LHCN-M2 (cell line): ENCODE measurements at regions not wholly inside any gene's neighbourhood (a gene's known extent, or its start where the extent isn't known, plus 50 kb on each side); places are given as distances from the start of the nearest gene placed in this dataset.
"Not testable (repeated sequence)": the region's sequence is repeated elsewhere in the genome, so short reads cannot be mapped to it uniquely, and the experiment has no call there.

Source experiments
- DNase-seq: peaks from one replicate; pipeline ENCODE4 v3.0.0-alpha.2; 2012; ENCODE audit warnings: low read depth

DNA sequence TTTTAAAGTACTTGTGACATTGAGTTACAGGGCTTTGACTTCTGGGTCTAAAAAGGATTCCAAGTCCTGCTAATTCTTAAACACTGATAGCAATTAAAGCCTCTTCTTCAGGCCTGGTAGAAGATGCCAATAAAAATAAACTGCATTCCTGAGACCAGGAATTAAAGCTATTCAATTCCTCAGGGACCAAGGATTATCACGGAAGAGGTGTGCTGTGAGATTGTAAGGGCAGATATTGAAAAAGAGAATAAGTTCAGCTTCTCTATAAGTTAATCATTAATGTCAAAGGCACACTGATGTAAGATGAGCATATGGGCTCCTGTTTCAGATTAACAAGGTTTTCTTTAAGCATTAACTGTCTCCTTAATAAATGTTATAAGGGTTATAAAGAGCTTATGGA is 611.3 kb downstream of the SI start:
- no peak for DNase-seq

DNA sequence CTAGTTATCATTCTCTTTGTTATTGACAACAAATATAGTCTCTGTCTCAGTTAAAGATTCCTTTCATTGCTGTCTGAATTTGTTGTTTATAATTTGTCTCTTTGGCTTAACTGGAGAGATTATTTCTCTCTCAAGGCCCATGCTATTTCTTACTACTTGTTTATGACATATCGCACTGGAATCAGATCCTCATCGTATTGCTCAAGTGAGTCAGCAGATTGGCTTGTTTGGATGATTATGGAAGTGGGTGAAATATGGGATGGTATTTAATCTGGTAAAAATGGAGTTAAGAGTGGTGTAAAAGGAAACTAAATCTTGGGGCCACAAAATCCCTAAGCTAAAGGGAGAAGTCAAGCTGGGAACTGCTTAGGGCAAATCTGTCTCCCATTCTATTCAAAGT is 613.1 kb downstream of the SI start:
- peak; percentile 70 for DNase-seq

DNA sequence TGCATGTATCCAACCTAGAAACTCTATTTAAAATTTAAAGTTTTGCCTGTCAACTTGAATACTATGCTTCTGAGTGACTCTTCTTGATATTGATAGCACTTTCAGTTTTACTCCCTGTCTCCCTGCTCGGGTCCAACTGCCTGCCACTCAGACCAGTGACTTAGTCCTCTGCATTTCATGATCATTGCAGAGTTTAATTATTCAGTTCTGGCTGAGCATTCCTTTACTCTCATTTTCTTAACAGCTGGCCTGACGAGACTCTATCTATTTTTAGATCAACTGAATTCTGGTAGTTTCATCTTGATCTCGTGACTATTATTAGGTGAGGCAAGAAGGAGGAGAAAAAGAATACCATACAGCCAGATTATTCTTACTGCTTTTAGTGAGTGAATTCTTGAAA is 617.4 kb downstream of the SI start:
- DNase-seq, result peak; percentile 69

DNA sequence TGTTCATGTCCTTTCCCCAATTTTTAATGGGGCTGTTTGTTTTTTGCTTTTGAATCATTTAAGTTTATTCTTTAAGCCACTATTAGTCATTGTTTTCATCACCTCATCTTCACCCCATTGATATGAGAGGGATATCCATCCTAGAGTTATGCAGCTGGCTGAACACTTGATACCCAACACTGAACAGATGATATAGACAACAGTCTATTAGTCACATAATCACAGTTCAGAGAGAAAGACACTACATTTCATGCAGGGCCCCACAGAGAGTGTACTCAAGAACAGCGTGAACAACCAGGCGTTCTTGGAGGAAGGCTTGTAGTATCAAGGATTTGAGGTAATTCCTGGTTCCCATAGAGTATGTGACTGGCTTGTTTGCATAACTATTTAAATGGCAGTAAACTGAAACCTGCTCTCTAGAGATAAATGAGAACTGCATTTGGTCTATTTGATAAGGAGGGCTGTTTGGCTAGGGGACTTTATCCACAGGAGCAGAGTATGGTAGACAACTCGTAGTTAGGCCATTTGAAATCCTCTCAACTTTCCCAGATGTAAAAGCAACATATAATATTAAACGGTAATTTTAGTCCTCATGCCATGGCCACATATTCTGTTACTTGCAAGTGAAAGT is 618.7 kb downstream of the SI start:
- DNase-seq, result peak; percentile 80

DNA sequence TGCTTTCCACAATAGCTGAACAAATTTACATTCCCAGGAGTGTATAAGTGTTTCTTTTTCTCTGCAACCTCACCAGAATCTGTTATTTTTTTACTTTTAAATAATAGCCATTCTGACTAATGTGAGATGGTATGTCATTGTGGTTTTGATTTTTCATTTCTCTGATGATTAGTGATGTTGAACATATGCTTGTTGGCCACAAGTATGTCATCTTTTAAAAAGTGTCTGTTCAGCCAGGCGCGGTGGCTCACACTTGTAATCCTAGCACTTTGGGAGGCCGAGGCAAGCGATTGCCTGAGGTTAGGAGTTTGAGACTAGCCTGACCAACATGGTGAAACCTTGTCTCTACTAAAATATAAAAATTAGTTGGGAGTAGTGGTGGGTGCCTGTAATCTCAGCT is 619.3 kb downstream of the SI start:
- peak; percentile 84 for DNase-seq

DNA sequence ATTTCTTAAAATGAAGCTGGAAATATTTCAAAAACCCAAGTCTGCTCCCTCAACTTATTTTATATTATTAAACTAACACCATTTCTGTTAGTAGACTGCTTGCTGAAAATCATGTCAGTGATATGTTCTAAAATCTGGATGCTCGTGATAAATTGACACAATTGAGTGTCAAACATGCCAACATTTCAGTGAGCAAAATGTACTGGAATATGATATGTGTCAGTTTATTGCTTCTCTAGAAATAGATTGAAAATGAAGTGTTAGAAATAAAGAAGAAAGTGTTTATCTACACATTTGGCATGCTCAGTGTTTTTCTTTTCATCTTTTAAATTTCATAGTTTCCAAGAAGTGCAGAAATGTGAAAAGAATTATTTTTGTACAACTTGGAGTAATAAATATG is 624.6 kb downstream of the SI start:
- DNase-seq, result no peak

DNA sequence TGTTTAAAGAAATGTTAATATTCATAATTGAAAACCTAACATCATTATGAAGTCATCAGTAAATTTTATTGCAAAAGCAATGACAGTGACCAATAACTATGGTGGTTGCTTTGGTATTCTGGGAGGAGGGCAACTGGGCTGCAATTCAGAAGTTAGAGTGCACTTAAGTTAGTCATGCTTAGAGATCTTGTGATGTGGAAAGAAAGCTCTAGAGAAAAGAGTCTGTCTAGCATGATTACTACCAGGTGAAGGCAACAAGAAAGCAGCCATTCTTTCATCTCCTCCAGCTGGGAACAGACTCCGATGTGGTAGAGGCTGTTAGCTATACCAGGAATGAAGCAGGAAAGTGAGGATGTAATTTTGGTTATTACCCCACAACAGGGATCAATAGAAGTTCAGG is 625.6 kb downstream of the SI start:
- no peak for DNase-seq

DNA sequence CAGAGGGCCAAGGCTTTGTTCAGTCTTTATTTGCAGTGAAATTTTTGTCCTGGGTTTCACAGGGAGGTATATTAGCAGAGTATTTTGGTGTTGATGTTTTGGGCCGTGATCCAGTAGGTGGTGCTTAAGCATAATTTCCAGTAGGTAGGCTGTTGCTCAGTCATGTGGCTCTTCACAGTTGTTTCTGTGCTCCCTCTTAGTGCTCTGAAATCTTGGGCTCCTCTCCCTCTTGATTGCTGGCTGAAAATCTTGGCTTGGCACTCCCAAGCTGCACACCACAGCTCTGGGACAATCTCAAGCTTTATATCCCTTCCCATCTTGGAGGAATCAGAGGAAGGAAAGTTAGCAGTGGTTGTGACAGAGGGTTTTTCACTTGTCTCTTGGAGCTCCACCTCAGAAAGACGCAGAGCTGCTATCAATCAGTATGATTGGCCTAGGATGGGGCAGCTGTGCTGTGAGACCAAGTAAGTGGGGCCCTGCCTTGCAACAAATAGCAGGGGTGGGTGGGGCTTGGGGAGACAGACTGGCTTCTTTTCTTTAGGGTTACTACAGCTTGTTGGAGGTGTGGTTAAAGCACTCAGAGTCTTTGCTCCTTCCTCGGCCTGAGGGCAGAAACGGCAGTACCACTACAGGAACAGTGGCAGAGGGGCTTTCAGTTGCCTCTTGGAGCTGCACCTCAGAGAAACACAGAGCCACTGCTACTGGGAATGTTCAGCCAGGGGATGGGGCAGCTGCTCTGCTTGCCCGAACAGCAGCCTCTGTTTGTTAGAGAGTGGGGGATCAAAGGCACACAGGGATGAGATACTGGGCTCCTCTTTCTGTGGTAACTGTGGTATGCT is 627.0 kb downstream of the SI start:
- DNase-seq, result no peak

DNA sequence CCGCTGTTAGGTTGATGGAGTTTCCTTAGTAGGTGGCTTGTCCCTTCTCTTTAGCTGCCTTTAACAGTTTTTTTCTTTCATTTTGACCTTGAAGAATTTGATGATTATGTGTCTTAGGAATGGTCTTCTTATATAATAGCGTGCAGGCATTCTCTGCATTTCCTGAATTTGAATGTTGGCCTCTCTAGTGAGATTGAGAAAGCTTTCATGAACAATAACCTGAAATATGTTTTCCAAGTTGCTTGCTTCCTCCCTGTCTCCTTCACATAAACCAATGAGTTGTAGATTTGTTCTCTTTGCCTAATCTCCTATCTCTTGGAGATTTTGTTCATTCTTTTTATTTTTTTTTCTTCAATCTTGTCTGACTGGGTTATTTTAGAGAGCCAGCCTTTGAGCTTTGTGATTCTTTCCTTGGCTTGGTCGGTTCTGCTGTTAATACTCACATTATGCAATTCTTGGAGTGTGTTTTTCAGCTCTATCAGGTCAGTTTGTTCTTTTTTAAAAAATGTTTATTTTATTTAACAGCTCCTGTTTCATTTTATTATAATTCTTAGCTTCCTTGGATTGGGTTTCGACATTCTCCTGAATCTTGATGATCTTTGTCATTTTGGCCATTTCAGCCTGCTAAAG is 627.9 kb downstream of the SI start:
- DNase-seq, result no peak

DNA sequence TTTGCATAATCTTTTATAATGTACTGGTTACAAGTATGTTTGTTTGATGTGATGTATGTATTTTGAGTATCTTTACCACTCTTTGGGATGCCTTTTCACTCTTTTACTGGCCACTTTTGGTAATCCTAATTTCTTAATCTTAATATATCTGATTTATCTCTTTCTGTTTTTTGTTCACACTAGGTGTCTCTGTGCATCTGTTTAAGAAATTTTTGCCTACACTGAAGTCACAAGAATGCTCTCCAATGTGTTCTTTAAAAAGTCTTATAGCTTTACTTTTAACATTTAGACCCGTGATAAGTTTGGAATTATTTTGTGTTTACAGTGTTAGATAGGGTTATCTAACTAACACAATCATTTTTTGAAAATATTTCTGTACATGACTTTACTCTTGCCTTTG is 659.1 kb downstream of the SI start:
- DNase-seq, result no peak

DNA sequence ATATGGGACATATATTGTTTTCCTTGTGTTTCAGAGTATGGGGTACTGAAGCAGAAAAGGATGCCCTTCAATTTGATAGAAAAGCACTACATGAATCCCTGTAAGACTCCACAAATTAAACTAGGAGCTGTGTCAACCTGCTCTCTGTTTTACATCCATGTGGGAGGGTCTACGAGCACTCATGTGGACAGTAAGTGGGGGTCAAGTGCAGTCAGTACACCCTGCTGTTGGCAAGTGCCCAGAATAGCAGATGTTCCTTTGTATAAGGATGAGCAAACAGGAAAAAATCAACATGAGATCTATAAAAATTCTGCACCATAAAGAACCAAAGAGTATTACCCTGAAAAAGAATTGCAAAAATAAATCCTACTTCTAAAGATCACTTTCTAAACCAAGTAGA is 659.9 kb downstream of the SI start:
- no peak for DNase-seq

DNA sequence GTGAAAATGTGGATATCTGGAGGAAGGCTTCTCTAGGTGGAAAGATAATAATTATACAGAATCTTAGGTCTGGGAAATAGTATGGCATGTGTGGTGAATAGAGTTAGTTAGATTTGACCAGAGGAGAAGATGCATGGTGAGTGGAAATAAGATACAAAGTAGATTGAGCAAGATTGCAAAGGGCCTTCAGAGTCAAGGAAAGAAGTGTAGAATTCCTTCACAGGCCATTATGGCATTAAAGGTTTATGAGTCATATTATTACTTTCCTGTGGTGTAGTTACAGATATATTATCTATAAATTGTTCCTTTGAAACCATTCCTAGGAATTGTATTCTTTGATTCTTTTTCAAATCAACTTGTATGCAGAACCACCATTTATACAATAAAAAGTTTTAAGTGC is 660.3 kb downstream of the SI start:
- no peak for DNase-seq

DNA sequence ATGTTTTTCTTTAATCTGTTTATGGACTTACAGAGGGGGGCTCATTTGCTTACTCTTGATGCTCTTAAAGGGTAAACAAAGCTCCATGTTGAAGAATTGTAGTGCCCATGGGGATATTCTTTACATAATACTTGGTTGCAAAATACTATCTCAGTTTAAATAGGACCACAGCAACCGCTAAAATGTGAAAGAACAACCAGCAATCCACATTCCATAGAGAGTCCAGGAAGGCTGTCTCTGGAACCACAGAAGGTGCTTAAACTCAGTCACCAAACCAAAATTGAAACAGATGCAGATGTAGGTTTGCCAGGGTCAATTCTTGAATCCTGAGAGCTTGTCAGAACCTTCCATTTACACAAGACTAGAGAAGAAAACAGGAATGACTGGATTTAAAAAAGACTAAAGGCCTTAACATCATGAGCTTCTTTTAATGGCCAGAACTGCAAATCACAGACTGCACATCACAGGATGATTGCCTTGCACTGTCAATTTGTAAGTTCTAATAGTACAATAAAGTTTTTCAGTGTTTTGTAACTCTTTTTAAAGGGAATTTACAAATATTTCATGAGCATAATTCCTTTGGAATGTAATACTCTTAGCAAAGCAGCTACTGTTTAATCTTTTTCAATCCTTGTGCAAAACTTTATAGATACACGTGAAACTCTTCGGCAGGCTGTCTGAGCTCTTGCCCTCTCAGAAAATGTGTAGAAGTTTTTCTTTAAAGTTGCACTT is 661.6 kb downstream of the SI start:
- DNase-seq, result peak; percentile 7

DNA sequence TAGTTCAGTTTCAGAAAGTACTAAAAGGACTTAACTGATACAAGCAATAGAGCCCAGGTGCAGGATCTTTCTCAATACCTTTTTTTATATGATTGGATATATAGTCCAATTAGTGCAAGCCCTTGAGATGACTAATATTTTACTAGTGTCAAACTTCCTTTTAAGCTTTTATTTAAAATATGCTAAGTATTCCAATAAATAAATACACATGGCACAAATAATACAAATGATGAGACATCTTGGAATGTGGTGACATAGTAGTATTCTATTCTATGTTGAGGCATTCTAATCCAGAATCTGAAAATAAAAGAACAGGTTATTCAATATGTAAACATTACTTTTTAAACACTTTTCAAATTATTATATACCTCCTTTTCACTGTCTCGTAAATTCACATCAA is 670.0 kb downstream of the SI start:
- DNase-seq, result no peak

DNA sequence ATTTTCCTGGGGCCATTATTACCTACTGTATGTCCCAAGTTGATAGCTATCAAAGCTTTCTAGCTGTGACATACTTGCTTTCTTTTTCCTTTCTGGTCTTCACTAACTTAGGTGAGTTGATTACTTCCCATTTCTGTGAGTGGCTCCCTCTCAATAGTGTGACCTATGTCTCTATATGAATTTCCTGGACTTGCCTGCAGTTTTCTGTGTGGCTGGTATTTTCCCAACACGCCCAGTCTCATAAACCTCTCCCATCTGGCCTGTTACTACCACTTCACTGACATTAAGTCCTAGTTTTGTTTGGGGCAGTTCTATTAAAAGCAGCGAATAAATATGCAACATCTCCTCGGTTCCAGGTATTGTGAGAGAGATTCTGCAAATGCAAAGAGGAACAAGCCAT is 671.2 kb downstream of the SI start:
- no peak for DNase-seq

DNA sequence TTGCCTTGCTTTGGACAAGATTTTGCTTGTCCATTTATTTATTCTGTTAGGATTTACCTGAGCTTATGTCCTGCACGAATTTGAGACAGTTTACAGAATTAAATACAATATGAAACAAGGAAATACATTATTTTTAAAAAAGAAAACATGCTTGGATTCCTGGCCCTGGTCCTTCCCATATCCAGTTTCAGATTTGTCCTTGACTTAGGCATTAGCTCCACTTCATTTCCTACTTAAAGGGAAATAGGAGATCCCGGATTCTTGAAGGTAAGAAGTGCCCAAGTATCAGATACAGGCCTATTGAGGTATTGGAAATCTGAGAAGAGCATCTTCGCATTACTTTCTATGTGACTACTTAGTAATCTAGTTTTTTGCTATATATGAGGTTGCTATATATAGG is 672.0 kb downstream of the SI start:
- DNase-seq, result no peak

DNA sequence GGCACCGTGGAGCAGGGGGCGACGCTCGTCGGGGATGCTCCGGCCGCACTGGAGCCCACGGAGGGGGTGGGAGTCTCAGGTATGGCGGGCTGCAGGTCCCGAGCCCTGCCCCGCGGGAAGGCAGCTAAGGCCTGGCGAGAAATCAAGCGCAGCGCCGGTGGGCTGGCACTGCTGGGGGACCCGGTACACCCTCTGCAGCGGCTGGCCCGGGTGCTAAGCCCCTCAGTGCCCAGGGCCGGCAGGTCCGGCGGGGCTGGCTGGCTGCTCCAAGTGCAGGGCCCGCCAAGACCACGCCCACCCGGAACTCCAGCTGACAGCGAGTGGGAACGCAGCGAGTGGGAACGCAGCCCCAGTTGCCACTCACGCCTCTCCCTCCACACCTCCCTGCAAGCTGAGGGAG is 676.4 kb downstream of the SI start:
- no peak for DNase-seq

DNA sequence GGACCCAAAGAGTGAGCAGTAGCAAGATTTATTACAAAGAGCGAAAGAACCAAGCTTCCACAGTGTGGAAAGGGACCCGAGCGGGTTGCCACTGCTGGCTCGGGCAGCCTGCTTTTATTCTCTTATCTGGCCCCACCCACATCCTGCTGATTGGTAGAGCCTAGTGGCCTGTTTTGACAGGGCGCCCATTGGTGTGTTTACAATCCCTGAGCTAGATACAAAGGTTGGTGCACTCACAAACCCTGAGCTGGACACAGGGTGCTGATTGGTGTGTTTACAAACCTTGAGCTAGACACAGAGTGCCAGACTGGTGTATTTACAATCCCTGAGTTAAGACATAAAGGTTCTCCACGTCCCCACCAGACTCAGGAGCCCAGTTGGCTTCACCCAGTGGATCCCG is 676.9 kb downstream of the SI start:
- DNase-seq, result not testable (repeated sequence)

DNA sequence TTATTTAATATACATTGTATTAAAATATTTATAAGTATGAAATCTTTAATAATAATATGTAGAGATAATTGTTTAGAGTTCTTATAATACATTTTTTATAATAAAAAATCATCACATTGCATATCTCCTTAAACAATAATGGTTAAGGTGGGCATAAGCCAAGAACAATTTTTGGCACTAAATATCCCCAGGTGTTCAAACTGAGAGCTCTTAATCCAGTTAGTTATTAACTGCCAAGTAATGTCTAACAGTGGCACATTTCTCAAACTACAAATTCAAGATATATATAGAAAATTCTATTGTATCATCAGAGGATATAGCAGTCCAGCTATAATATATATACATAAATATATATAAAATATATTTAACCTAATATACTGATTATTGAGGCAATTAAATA is 680.8 kb downstream of the SI start:
- no peak for DNase-seq

DNA sequence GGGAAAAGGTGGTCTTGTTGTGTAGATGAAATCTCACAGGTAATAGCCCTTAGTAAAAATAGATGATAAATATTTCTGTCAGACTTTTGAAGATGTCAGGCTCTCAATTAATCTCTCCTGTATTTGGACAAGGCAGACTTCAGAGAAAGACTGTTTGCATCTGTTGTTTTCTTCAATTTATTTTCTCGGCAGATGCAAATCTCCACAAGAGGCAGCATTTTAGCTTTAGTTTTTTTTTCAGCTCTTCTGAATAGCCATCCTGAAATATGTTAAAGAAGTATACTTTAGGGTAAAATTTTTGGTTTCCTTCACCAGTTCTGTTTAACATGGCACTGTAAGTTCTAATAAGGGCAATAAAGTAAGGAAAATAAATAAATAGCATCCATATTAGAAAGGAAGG is 685.1 kb downstream of the SI start:
- no peak for DNase-seq

DNA sequence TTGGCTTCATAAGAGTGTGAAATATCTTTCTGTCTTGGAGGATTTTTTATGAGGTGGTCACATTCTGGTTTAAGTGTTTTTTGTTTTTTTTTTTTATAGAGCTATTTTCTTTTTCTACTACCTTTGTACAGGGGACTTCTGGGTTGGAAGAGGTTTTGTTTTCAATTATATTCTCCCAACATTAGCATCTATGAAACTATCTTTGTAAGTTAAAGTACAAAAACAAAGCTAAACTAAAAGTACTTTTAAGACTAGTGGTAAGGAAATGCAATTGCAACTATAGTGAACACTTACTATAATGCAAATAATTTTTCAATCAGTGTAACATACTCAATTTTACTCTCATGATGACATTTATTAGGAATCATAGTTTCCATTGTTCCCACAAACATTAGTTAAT is 688.2 kb downstream of the SI start:
- DNase-seq, result no peak

DNA sequence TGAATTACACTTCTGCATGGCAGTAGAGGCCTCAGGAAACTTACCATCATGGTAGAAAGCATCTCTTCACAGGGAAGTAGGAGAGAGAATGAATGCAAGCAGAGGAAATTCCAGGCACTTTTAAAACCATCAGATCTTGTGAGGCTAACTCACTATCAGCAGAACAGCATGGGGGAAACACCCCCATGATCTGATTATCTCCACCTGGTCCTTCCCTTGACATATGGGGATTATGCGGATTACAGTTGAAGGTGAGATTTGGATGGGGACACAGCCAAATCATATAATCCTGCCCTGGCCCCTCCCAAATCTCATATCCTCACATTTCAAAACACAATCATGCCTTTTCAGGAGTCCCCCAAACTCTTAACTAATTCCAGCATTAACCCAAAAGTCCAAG is 691.1 kb downstream of the SI start:
- DNase-seq, result no peak
